GM21390 (cell line): ENCODE measurements at regions not wholly inside any gene's neighbourhood (a gene's known extent, or its start where the extent isn't known, plus 50 kb on each side); places are given as distances from the start of the nearest gene placed in this dataset.

Source experiments
- ATAC-seq: cut with Tn5 transposase; IDR thresholded peaks from one replicate; pipeline ENCODE4 v1.9.1; 2021; ENCODE audit not compliant: unreplicated experiment

DNA sequence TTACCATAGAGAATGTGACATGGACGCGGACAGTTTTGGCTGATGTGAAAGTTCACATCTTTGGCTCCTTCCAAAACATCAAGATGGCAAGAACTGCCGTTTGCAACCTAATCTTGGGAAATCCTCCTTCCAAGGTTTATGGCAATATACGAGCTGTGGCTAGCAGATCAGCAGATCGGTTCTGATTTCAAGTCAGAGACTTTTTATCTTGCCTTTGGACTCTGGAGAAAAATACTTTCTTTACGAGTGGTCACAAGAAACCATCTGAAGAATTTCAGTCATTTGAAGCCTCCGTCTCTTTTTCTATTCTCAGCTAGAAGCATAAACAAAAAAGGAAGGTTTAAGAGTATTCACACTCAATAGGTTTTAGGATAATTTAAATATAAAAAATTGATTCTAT is 153.5 kb upstream of the MEIS2 start:
- no peak for ATAC-seq

DNA sequence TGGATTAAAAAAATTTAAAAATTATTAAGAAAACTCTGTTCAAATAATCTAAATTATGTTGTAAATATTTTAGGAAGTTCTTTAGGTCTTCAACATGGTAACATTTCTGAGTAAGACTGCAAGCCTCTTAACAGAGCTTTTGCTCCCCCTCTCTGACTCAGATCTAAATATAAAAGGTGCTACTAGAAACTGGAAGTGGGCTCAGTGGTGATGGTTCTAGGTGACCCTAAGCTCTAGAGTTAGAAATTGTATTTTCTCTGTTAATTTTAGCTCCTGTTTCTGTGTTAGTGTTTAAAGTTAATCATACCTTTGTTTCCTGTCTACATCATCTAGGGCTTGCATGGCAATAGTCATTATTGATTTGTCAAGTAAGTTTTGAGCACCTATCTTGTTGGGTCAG is 159.9 kb upstream of the MEIS2 start:
- no peak for ATAC-seq

DNA sequence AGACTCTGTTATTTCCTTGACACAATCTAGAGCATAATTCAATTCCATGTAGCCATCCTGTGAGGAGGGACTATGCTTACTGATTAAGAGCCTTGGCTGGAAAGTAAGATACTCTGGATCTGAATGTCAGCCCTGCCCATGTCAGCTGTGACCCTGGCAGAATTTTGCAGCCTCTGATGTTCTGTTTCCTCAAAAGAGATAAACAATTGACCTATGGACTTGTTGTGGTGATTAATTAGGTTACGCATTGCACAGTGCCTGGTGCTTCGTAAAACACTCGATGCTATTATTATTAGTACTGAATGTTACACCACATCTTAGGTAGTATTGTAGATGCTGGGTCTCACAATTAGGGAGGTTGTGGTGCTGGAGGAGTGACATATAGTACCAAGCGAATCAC is 161.3 kb upstream of the MEIS2 start:
- ATAC-seq, result no peak

DNA sequence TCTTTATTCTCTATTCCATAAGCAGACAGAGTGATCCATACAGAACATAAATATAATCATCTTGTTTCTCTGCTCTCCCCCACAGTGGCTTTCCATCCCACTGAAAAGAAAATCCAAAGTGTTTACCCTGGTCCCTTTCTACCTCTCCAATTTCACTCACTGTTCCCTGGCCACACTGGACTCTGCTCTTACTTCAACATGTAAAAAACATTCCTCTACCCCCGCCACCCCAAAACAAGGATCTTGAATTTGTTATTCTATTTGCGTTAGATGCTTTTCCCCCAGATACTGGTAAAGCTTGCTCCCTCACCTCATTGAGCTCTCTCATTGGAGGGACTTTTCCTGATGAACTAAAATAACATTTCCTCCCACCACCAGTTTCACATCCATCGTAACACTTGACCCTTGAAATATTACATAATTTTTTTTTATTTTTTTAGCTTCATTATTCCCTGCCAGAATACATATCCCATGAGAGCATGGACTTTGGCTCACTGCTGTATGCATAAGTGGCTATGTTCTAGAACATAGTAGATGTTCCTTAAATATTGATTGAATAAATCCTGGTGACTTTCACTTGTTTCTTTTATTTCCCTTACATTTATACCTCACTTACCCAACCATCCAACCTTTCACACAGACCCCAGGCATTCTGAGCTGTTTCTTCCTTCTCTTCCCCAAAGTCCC is 162.7 kb upstream of the MEIS2 start:
- ATAC-seq, result no peak

DNA sequence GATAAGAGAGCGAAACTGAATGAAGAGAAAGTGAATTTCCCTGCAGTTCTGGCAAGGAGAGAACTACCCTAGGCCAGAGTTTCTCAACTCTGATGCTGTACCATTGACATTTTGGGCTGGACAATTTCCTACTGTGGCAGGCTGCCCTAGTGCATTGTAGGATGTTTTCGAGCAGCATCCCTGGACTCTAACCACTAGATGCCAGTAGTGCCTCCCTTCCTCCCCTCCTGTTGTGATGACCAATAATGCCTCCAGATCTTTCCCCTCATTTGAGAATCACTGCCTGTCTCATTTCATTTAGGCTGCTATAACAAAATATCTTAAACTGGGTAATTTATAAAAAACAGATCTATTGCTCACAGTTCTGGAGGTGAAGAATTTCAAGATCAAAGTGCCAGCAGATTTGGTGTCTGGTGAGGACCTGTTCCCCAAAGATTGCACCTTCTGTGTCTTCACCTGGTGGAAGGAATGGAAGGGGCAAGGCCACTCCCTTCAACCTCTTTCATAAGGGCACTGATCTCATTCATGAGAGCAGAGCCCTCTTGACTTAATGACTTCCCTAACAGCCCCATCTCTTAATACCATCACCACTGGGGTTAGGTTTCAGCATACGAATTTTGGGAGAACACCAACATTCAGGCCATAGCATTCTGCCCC is 188.9 kb upstream of the MEIS2 start:
- ATAC-seq, result no peak

- no peak for ATAC-seq
Observed at GRCh38 chr15:37291920-37292319, 191.6 kb upstream of the MEIS2 start.

DNA sequence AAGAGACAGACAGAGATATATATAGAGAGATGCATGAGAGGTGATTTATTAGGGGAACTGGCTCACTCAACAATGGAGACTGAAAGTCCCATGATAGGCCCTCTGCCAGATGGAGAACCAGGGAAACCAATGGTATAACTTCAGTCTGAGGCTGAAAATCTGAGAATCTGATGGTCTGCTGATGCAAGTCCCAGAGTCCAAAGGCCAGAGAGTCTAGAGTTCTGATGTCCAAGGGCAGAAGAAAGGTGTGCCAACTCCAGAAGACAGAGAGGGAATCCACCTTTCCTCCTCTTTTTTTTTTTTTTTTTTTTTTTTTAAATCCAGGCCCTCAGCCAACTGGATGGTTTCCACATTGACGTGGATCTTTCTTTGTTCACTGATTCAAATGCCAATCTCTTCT is 197.9 kb upstream of the MEIS2 start:
- no peak for ATAC-seq

DNA sequence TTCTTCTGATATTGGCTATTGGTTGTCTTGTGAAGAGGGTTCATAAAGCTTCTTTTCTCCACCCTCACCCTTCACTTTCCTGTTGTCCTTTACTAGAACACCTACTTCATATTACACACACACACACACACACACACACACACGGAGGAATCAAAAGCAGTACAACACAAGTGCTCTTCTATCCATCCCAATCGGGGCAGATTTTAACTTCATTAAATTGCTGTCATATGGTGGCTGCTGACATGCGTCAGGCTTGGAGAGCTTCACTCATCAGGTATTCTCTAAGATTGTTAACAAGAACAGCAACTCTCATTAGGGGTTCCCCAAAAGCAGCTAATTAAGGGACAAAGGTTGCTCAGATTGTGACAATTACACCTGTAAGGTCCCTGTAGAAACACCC is 239.1 kb upstream of the MEIS2 start:
- no peak for ATAC-seq

- ATAC-seq, result no peak
Observed at GRCh38 chr15:37339856-37340255, 239.5 kb upstream of the MEIS2 start.

- no peak for ATAC-seq
Observed at GRCh38 chr15:37340438-37340837, 240.1 kb upstream of the MEIS2 start.

GRCh38 chr15:37359101-37359892 is 258.9 kb upstream of the MEIS2 start:
- no peak for ATAC-seq

GRCh38 chr15:37359893-37360290 is 259.5 kb upstream of the MEIS2 start:
- no peak for ATAC-seq

DNA sequence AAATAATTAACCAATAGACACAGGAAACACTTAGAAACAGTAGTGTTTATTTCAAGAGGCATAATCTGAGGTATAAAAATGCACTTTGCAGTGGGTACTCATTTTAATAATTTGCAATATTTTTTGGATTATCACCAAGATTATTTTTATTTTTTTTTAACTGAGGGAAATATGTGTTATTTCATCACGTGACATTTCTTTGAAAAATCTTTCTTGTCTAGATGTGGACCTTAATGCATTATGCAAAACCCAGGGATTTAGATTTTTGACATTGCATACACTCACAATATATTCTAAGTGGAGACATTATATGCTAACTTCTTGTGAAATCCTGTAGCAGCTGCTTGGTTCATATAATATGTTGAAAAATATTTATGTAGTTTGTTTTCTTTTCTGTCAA is 260.4 kb upstream of the MEIS2 start:
- ATAC-seq, result no peak

- ATAC-seq, result no peak
Observed at GRCh38 chr15:37361621-37362020, 261.3 kb upstream of the MEIS2 start.

DNA sequence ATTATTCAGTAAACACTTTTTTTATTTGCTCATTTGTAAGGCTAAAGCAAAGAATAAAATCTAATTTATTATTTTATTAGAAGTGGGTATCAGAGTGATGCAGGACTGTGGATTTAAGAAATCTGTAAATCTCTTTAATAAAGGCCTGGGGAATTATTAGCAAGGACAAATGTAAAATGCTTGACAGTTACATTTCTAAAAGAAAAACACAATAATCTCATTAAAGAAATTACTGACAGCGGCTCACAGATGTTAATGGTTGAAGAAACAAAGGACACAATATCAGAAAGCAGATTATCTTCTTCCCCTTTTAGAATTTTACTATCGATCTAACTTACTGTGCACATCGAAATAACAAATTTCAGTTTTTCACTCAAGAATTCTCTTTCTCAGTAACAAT is 262.1 kb upstream of the MEIS2 start:
- no peak for ATAC-seq

GRCh38 chr15:37368961-37369360 is 268.6 kb upstream of the MEIS2 start:
- no peak for ATAC-seq

GRCh38 chr15:37370941-37371340 is 270.6 kb upstream of the MEIS2 start:
- ATAC-seq, result no peak

GRCh38 chr15:37372064-37372463 is 271.7 kb upstream of the MEIS2 start:
- no peak for ATAC-seq

- no peak for ATAC-seq
Observed at GRCh38 chr15:37375519-37375918, 275.2 kb upstream of the MEIS2 start.

- no peak for ATAC-seq
Observed at GRCh38 chr15:37377428-37377827, 277.1 kb upstream of the MEIS2 start.

DNA sequence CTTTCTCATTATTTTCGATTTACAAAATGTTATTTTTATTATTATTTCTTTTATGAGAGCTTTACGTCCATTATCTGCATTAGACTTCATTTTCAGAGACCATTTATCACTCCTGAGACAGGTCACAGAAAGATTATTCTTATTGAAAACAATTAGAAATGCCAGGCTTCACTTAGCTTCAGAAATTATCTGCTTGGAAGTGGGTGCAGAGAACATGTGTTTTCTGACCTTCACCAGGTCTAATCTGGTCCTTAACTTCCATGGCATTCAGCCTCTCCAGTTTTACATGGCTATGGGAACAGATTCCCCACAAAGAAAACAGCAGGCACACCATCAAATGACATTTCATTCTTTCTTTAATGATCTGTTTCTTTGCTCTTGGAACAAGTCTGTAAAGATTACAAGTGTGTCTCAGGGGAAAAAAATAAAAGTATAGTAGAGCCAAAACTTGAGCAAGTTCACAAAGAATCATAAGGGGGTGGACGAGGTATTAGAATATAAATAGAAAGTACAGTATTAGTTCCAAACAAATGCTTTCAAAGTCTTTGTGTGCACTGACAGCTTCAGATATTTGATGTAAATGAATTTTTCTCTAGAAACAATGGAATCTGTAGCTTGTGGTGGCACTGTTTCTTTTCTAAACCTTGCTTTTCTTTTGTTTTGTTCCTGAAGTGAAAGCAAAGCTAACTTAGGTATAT is 294.2 kb upstream of the MEIS2 start:
- no peak for ATAC-seq

GRCh38 chr15:37395100-37395468 is 294.7 kb upstream of the MEIS2 start:
- ATAC-seq, result no peak
